AG09319 (cell line): ENCODE measurements at regions not wholly inside any gene's neighbourhood (a gene's known extent, or its start where the extent isn't known, plus 50 kb on each side); places are given as distances from the start of the nearest gene placed in this dataset.

ENCODE experiments used
- DNase-seq: peaks from one replicate; pipeline ENCODE4 v3.0.0-alpha.2; 2010; ENCODE audit warnings: low read depth; ENCODE audit errors: extremely low read depth
- TF ChIP-seq, protein P1 (sequence below): IDR thresholded peaks from 2 replicates; pipeline ENCODE4 v1.5.1; 2011; ENCODE audit warnings: low read depth, mild to moderate bottlenecking, inconsistent platforms, low read length, moderate library complexity

DNA sequence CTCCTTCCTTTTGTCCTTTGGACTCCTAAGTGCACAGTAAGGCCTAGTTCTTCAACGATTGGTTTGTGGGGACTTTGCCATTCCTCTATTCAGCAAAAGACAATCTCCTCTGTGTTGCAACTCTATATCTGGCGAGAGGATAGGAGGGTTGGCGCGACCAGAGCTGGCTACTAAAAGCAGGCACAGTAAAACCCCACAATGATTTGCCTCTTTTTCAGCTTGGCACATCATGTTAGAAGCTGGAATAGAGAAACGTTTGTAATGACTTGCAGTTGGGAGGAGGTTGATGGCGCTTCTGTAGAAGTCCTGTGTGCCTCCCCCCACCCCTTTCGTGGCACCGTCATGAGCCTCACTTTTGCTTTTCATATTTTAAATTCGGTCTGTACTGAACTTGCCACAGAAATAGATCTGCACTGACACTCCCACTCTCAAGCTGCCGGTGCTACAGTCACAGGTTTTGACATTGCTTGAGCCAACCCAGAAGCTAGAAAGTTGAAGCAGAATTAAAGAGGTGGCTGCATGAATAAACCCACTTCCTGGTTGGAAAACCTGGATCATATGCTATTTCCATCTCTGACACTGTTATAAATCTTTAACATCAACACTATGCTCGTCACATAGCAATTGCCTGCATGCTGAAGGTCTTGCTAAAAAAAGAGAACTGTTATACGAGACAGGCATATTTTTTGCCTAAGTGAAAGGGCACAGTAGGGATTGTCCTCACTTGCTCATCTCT is 315.3 kb upstream of the PRICKLE1 start:
- no peak for DNase-seq

GRCh38 chr12:42903736-42904135 is 314.2 kb upstream of the PRICKLE1 start:
- TF ChIP-seq, protein P1, sequence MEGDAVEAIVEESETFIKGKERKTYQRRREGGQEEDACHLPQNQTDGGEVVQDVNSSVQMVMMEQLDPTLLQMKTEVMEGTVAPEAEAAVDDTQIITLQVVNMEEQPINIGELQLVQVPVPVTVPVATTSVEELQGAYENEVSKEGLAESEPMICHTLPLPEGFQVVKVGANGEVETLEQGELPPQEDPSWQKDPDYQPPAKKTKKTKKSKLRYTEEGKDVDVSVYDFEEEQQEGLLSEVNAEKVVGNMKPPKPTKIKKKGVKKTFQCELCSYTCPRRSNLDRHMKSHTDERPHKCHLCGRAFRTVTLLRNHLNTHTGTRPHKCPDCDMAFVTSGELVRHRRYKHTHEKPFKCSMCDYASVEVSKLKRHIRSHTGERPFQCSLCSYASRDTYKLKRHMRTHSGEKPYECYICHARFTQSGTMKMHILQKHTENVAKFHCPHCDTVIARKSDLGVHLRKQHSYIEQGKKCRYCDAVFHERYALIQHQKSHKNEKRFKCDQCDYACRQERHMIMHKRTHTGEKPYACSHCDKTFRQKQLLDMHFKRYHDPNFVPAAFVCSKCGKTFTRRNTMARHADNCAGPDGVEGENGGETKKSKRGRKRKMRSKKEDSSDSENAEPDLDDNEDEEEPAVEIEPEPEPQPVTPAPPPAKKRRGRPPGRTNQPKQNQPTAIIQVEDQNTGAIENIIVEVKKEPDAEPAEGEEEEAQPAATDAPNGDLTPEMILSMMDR, result no peak
- no peak for DNase-seq

More for the DNA sequence above, 315.3 kb upstream of the PRICKLE1 start:
- TF ChIP-seq, protein P1, result no peak

GRCh38 chr12:42902001-42902400 is 312.5 kb upstream of the PRICKLE1 start:
- no peak for DNase-seq
- TF ChIP-seq, protein P1, result no peak

- no peak for DNase-seq
- TF ChIP-seq, protein P1, result no peak
Observed at GRCh38 chr12:42893803-42894202, 304.3 kb upstream of the PRICKLE1 start.

- TF ChIP-seq, protein P1, result no peak
- DNase-seq, result no peak
Observed at GRCh38 chr12:42892702-42893551, 303.4 kb upstream of the PRICKLE1 start.

- TF ChIP-seq, protein P1, result no peak
Observed at GRCh38 chr12:42887657-42888056, 298.1 kb upstream of the PRICKLE1 start.

DNA sequence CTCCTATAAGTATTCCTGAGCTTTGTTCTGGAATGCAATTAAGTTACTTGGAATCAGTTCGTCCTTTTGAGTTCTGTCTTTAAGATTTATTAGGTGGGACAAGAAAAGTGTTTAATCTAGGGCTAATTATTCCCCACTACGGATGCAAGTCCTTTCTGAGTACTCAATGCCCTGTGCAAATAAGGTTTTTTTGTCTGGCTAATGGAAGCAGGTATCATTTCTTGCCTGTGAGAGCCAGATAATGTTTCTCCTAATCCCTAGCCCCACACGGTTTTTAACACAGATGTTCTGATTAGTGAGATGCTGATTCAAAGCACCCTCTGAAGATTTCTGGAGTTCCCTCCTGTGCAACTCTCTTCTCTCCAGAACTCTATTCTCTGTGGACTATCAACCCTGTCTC is 296.6 kb upstream of the PRICKLE1 start:
- DNase-seq, result no peak
- TF ChIP-seq, protein P1, result no peak

More at GRCh38 chr12:42887657-42888056, 298.1 kb upstream of the PRICKLE1 start:
- DNase-seq, result no peak
